HCT116 (cell line): ENCODE measurements at regions not wholly inside any gene's neighbourhood (a gene's known extent, or its start where the extent isn't known, plus 50 kb on each side); places are given as distances from the start of the nearest gene placed in this dataset.

Experiments
- ATF3 ChIP-seq: IDR thresholded peaks from 2 replicates; pipeline ENCODE4 v1.6.1; 2012
- CEBPB ChIP-seq: IDR thresholded peaks from 2 replicates; pipeline ENCODE4 v1.6.1; 2012; ENCODE audit warnings: low read depth
- CTCF ChIP-seq, 3 experiments: fragments of 200-600 bp in 1 of 3; sonication (generic) in 1 of 3; IDR thresholded peaks in 2 of 3; conservative IDR thresholded peaks in 1 of 3; 2 replicates each; pipeline ENCODE4 v1.5.1; 2012 to 2017; ENCODE audit warnings: low read depth in 2 of 3, low read length in 2 of 3, antibody characterized with exemption in 1 of 3, borderline replicate concordance in 1 of 3, control low read depth in 1 of 3, mild to moderate bottlenecking in 1 of 3, mixed read lengths in 1 of 3, mixed run types in 1 of 3, moderate library complexity in 1 of 3; ENCODE audit not compliant: insufficient read depth in 1 of 3
- EGR1 ChIP-seq: IDR thresholded peaks from 2 replicates; pipeline ENCODE4 v1.6.1; 2012; ENCODE audit warnings: low read depth
- EZH2 ChIP-seq: fragments of 200-600 bp; sonication (generic); IDR thresholded peaks from 2 replicates; pipeline ENCODE4 v1.6.1; 2017; ENCODE audit warnings: antibody characterized with exemption, mixed run types
- EZH2phosphoT487 ChIP-seq: fragments of 200-600 bp; IDR thresholded peaks from 2 replicates; pipeline ENCODE4 v1.6.1; 2018; ENCODE audit warnings: antibody characterized with exemption, borderline replicate concordance
- FOSL1 ChIP-seq: IDR thresholded peaks from 2 replicates; pipeline ENCODE4 v1.6.1; 2012; ENCODE audit warnings: low read depth
- POLR2A ChIP-seq: IDR thresholded peaks from 2 replicates; pipeline ENCODE4 v1.7.0; 2011; ENCODE audit warnings: borderline replicate concordance; ENCODE audit not compliant: insufficient read depth, insufficient read length; ENCODE audit errors: extremely low read depth
- POLR2AphosphoS5 ChIP-seq: IDR thresholded peaks from 2 replicates; pipeline ENCODE4 v1.6.1; 2011; ENCODE audit warnings: mild to moderate bottlenecking, low read depth, low read length, moderate library complexity
- YY1 ChIP-seq: IDR thresholded peaks from 2 replicates; pipeline ENCODE4 v1.6.1; 2011; ENCODE audit warnings: low read length, low read depth, moderate library complexity, mild to moderate bottlenecking; ENCODE audit not compliant: insufficient replicate concordance; ENCODE audit errors: extremely low read depth
- ZBTB33 ChIP-seq: IDR thresholded peaks from 2 replicates; pipeline ENCODE4 v1.6.1; 2011; ENCODE audit warnings: mild to moderate bottlenecking, low read length, moderate library complexity; ENCODE audit not compliant: insufficient replicate concordance; ENCODE audit errors: extremely low read depth
- ZFX ChIP-seq: fragments of 450-650 bp; IDR thresholded peaks from 2 replicates; pipeline ENCODE4 v1.6.1; 2017
- TF ChIP-seq, protein P1 (sequence below): IDR thresholded peaks from 2 replicates; pipeline ENCODE4 v1.6.1; 2012; ENCODE audit warnings: low read depth
- TF ChIP-seq, protein P2 (sequence below): IDR thresholded peaks from 2 replicates; pipeline ENCODE4 v1.6.1; 2012

GRCh38 chr2:58369594-58369993 is 128.5 kb upstream of the FANCL start:
- no peak for TF ChIP-seq EZH2
- no peak for TF ChIP-seq FOSL1
- no peak for TF ChIP-seq CTCF (IDR thresholded peaks at IDR 0.05 in 2 of 3, conservative IDR thresholded peaks at IDR 0.05 in 1 of 3; ENCODE audit: borderline replicate concordance in 1 of 3, insufficient read depth in 1 of 3, low read depth in 2 of 3, low read length in 2 of 3)
- TF ChIP-seq POLR2AphosphoS5, result no peak
- TF ChIP-seq CEBPB, result no peak
- no peak for TF ChIP-seq YY1
- TF ChIP-seq ATF3, result no peak
- TF ChIP-seq POLR2A, result no peak
- TF ChIP-seq ZFX, result no peak
- TF ChIP-seq, protein P1, sequence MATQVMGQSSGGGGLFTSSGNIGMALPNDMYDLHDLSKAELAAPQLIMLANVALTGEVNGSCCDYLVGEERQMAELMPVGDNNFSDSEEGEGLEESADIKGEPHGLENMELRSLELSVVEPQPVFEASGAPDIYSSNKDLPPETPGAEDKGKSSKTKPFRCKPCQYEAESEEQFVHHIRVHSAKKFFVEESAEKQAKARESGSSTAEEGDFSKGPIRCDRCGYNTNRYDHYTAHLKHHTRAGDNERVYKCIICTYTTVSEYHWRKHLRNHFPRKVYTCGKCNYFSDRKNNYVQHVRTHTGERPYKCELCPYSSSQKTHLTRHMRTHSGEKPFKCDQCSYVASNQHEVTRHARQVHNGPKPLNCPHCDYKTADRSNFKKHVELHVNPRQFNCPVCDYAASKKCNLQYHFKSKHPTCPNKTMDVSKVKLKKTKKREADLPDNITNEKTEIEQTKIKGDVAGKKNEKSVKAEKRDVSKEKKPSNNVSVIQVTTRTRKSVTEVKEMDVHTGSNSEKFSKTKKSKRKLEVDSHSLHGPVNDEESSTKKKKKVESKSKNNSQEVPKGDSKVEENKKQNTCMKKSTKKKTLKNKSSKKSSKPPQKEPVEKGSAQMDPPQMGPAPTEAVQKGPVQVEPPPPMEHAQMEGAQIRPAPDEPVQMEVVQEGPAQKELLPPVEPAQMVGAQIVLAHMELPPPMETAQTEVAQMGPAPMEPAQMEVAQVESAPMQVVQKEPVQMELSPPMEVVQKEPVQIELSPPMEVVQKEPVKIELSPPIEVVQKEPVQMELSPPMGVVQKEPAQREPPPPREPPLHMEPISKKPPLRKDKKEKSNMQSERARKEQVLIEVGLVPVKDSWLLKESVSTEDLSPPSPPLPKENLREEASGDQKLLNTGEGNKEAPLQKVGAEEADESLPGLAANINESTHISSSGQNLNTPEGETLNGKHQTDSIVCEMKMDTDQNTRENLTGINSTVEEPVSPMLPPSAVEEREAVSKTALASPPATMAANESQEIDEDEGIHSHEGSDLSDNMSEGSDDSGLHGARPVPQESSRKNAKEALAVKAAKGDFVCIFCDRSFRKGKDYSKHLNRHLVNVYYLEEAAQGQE, result no peak
- no peak for TF ChIP-seq EGR1
- TF ChIP-seq ZBTB33, result no peak
- TF ChIP-seq EZH2phosphoT487, result no peak
- TF ChIP-seq, protein P2, sequence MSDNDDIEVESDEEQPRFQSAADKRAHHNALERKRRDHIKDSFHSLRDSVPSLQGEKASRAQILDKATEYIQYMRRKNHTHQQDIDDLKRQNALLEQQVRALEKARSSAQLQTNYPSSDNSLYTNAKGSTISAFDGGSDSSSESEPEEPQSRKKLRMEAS, result no peak
